ENCODE measurements at regions not wholly inside any gene's neighbourhood (a gene's known extent, or its start where the extent isn't known, plus 50 kb on each side); places are given as distances from the start of the nearest gene placed in this dataset.

- TF ChIP-seq GATA2 (IDR thresholded peaks at IDR 0.05; ENCODE audit: low read depth, low read length) (no peak), GATA3 (IDR thresholded peaks at IDR 0.05; ENCODE audit: low read depth, low read length) (no peak)
These were observed 72.9 kb upstream of the ENOX2 start for GRCh38 chrX:130975947-130976346.

Measured in SH-SY5Y (cell line).